ENCODE measurements at regions not wholly inside any gene's neighbourhood (a gene's known extent, or its start where the extent isn't known, plus 50 kb on each side); places are given as distances from the start of the nearest gene placed in this dataset.

- Histone ChIP-seq H3K4me2 (ENCODE audit: low read depth, low read length) (no peak overlapping the region), H3K79me2 (ENCODE audit: insufficient read depth, low read length) (no peaks in the 10 kb centered on the region), H3K27me3 (ENCODE audit: control insufficient read depth in 1 of 2, insufficient read depth in 2 of 2, low read length in 2 of 2) (no peaks in the 10 kb centered on the region), H3K9me3 (ENCODE audit: low read length) (no peaks in the 10 kb centered on the region), H3K4me1 (ENCODE audit: insufficient read depth, low read length) (peaks cover 43% of the 10 kb centered on the region), H3K9ac (ENCODE audit: insufficient read depth, low read depth, low read length) (no peak overlapping the region), H3K27ac (ENCODE audit: extremely low read length, insufficient read depth, low read length) (no peak overlapping the region), H3K4me3 (replicated peaks in 1 of 3; ENCODE audit: insufficient read depth in 1 of 3, low read depth in 2 of 3, low read length in 3 of 3) (no peak overlapping the region), H2AFZ (ENCODE audit: low read length) (no peak overlapping the region), H4K20me1 (ENCODE audit: insufficient read depth, low read length) (no peaks in the 10 kb centered on the region), H3K36me3 (replicated peaks in 1 of 2; ENCODE audit: control insufficient read depth in 1 of 2, insufficient read depth in 2 of 2, low read length in 2 of 2) (no peaks in the 10 kb centered on the region)
- CTCF ChIA-PET (ENCODE audit: low intra/inter-chr PET ratio, low total read pairs), result no interaction called here
- in situ Hi-C loops (cut with HindIII; ENCODE audit: extremely low pct_ligation_motif_present, low pct_unique_long_range_greater_than_20kb) (no loop called here), intact Hi-C loops (cut with micrococcal nuclease; ENCODE audit: unreplicated experiment) (no loop called here)
- FAIRE-seq, result no peak
- no peak for ATAC-seq
- POLR2A ChIA-PET, result no interaction called here
- TF ChIP-seq FOSL2 (CRISPR knock-in tag; IDR thresholded peaks at IDR 0.05) (peak; percentile 34; the same call in 1 of the 2 replicates), RFX1 (IDR thresholded peaks at IDR 0.05) (peak; percentile 31; the same call in 1 of the 2 replicates), CENPBD1 (CRISPR knock-in tag; IDR thresholded peaks at IDR 0.05; ENCODE audit: borderline replicate concordance, low read depth) (no peak)
- WGBS (ENCODE audit: low lambda C conversion rate), result 46% methylated on average over 7 of the region's 7 CpGs
- peak; percentile 73 for DNase-seq (ENCODE audit: low spot score)
- BruUV-seq (replicated peaks), result no TSS peak
Observed at GRCh38 chr20:48298851-48299484, 513.7 kb upstream of the SULF2 start.

- H3K4me2 ChIP-seq (ENCODE audit: low read depth, low read length), result no peak overlapping the region
- ChIA-PET POLR2A (no interaction called here), CTCF (ENCODE audit: low intra/inter-chr PET ratio, low total read pairs) (no interaction called here)
- H3K9ac ChIP-seq (ENCODE audit: insufficient read depth, low read depth, low read length), result no peak overlapping the region
- intact Hi-C loops (cut with micrococcal nuclease; ENCODE audit: unreplicated experiment), result no loop called here
- H4K20me1 ChIP-seq (ENCODE audit: insufficient read depth, low read length), result no peaks in the 10 kb centered on the region
- no peak for ATAC-seq
- BruUV-seq (replicated peaks), result no TSS peak
- no peaks in the 10 kb centered on the region for H3K27me3 ChIP-seq (ENCODE audit: control insufficient read depth in 1 of 2, insufficient read depth in 2 of 2, low read length in 2 of 2)
- H3K36me3 ChIP-seq (replicated peaks in 1 of 2; ENCODE audit: control insufficient read depth in 1 of 2, insufficient read depth in 2 of 2, low read length in 2 of 2), result no peaks in the 10 kb centered on the region
- H2AFZ ChIP-seq (ENCODE audit: low read length), result no peak overlapping the region
- in situ Hi-C loops (cut with HindIII; ENCODE audit: extremely low pct_ligation_motif_present, low pct_unique_long_range_greater_than_20kb), result no loop called here
- no peak for DNase-seq (ENCODE audit: low spot score)
- H3K79me2 ChIP-seq (ENCODE audit: insufficient read depth, low read length), result no peaks in the 10 kb centered on the region
- H3K4me1 ChIP-seq (ENCODE audit: insufficient read depth, low read length), result peaks cover 43% of the 10 kb centered on the region
- no peak overlapping the region for H3K4me3 ChIP-seq (replicated peaks in 1 of 3; ENCODE audit: insufficient read depth in 1 of 3, low read depth in 2 of 3, low read length in 3 of 3)
- no peak overlapping the region for H3K27ac ChIP-seq (ENCODE audit: extremely low read length, insufficient read depth, low read length)
- no peak for FAIRE-seq
- no peaks in the 10 kb centered on the region for H3K9me3 ChIP-seq (ENCODE audit: low read length)
- TF ChIP-seq ZNF207 (IDR thresholded peaks at IDR 0.05; ENCODE audit: borderline replicate concordance) (no peak), ZNF432 (CRISPR knock-in tag; IDR thresholded peaks at IDR 0.05; ENCODE audit: borderline replicate concordance) (no peak), CEBPG (CRISPR knock-in tag; IDR thresholded peaks at IDR 0.05) (no peak), MLXIP (CRISPR knock-in tag; IDR thresholded peaks at IDR 0.05; ENCODE audit: borderline replicate concordance) (no peak), CREB1 (IDR thresholded peaks at IDR 0.05) (no peak), CREB1 (CRISPR knock-in tag; IDR thresholded peaks at IDR 0.05) (no peak), KLF6 (CRISPR knock-in tag; IDR thresholded peaks at IDR 0.05) (no peak), AKNA (CRISPR knock-in tag; IDR thresholded peaks at IDR 0.05; ENCODE audit: borderline replicate concordance) (no peak)
Observed at GRCh38 chr20:48298433-48298832, 513.2 kb upstream of the SULF2 start.
